Suppressor macrophage treated with lipopolysaccharide for 4 hours (primary cell): ENCODE measurements at regions not wholly inside any gene's neighbourhood (a gene's known extent, or its start where the extent isn't known, plus 50 kb on each side); places are given as distances from the start of the nearest gene placed in this dataset.
A peak's percentile ranks its signal among the peaks of the same experiment; 100 is the strongest.

Source experiments
- DNase-seq: peaks from one replicate; pipeline ENCODE4 v3.0.0-alpha.2; 2020

DNA sequence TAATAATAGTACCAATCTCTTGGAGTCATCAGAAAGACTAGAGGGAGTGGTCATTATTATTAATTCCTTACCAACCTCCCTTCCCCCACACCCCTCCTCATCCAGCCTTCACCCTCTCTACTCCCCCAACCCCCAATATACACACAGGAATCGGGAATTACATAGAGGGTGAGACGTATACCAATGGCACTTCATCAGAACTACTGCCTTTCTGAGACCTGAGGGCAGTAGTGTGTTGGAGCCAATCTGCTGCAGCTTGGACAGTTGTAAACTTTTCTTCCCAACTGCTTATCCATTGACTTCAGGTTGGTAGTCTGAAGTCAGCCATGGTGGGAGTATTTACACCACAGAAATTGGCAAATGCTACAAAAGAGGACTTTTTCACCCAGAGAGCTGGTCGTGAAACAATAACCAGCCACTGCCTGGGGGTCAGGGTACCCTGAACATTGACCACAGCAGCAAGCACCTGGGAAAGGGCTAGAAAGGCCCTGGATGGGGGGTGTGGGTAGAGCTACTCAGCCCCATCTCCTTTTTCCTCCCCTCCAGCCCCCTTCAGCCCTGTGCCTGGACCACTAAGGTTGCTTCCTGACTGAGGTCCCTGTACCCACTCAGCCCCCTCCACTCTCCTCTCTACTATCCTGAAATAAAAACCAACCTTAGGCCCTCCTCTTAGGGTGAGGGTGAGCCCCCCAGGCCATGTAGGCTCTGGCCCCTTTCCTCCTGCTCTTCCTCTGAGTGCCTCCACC lies 161.5 kb downstream of the MRPL14 start:
- DNase-seq, result no peak

DNA sequence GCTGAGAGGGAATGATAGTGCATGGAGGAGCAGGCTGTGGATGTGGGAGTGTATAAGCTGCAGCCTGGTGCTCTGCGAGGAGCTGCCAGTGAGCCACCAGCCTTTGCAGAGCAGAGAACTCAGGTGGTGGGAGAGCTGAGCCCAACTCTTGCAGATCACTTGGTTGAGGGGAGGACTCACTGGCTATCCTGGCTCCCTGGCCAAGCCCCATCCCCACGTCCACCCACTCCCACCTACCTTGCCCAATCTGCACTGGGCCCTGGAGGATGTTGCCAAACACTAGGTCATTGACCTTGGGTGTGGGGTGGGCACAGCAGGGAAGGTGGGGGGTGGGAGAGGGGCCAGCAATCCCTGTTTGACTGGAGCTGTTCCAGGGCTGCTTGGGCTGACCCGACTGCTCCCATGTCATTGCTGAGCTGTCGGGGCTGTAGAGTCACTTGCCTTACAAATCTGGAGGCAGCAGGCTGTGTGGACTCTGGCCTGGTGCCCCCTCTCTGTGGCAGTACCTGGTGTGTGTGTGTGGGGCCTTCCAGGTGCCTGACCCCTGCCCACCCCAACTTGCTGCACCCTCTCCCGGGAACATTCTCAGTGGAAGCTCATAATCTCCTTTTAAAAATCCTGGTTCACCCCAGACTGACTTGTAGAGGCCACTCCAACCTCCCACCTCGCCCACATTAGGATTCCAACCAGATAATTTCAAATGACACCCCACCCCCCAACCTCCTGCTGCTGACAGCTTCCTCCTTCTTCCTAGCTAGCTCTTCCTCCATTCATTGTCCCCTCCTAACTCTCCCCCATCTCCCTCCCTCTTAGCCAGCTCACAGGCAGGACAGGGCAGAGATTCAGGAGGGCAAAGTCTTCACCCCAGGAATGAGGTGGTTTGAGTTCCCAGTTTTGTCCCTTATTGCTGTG lies 162.3 kb downstream of the MRPL14 start:
- DNase-seq, result no peak

GRCh38 chr6:43963877-43964658 lies 163.2 kb downstream of the MRPL14 start:
- DNase-seq, result no peak

- peak; percentile 36 for DNase-seq
Measured at GRCh38 chr6:43963203-43963602, 164.0 kb downstream of the MRPL14 start.

DNA sequence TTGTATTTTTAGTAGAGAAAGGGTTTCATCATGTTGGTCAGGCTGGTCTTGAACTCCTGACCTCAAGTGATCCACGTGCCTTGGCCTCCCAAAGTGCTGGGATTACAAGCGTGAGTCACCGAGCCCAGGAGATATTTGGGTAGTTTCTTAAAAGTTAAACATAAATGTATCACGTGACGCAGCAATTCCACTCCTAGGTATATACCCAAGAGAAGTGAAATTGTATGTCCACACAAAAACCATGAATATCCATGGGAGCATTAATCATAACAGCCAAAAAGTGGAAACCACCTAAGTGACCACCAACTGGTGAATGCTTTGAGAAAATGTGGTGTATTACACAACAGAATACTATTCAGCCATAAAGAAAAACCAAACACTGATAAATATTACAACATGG lies 164.8 kb downstream of the MRPL14 start:
- DNase-seq, result peak; percentile 66

DNA sequence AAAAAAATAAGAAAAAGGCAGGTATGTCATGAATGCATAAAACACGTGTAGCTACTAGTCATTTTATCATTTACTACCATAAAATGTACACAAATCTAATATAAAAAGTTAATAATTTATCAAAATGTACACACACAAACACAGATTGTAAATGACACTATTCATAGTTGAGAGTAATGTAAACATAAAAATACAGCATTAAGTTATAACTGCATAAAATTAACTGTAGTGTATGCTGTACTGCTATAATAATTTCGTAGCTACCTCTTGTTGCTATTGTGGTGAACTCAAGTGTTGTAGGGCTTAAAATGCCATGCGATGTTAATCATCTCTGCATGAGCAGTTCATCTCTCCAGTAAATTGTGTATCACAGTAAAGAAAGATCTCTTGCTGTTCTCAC lies 170.0 kb downstream of the MRPL14 start:
- no peak for DNase-seq

GRCh38 chr6:43956478-43956877 lies 170.8 kb downstream of the MRPL14 start:
- DNase-seq, result no peak

- no peak for DNase-seq
Measured at GRCh38 chr6:43954311-43955131, 172.7 kb downstream of the MRPL14 start.

DNA sequence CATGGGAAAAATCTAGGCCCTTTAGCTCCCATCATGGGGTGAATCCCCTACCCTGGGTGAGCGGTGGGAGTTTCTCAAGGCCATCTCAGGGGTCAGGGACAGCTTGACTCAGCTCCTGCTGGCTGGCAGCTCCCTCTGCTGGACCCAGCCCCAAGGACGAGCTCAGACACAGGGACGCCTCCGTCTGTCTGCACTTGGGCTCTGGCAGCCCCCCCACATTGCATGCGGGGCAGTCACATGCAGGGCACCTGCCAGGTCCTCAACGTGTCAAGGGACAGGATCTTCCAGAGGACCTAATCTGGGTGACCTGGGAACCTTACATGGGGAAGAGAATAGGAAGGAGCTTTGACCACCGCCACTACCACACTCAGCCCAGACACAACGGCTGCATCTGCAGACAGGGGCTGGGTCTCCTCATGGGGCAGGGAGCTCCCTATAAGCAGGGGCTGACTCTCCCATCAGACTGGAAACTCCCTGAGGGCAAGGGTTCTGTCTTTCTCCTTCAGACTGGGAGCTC lies 173.4 kb downstream of the MRPL14 start:
- DNase-seq, result no peak

DNA sequence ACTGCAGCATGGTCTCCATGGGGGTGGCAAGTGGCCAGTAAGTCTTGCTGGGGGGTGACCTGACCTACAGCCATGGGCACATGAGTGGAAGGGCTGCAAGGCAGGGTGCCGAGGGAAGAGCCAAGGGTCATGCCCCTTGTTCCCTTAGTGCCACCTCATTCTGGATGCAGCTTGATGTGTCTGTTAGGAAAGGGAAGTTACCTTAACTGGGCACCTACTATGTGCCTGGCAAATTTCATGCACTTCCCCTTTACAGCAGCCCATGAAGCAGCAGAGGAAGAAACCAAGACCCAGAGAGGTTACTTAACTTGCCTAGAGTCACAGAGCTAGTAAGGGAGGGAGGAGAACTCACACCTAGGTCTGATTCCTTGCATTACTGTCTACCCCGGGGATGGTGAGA lies 174.0 kb downstream of the MRPL14 start:
- DNase-seq, result no peak

GRCh38 chr6:43952746-43953145 lies 174.5 kb downstream of the MRPL14 start:
- DNase-seq, result peak; percentile 40

DNA sequence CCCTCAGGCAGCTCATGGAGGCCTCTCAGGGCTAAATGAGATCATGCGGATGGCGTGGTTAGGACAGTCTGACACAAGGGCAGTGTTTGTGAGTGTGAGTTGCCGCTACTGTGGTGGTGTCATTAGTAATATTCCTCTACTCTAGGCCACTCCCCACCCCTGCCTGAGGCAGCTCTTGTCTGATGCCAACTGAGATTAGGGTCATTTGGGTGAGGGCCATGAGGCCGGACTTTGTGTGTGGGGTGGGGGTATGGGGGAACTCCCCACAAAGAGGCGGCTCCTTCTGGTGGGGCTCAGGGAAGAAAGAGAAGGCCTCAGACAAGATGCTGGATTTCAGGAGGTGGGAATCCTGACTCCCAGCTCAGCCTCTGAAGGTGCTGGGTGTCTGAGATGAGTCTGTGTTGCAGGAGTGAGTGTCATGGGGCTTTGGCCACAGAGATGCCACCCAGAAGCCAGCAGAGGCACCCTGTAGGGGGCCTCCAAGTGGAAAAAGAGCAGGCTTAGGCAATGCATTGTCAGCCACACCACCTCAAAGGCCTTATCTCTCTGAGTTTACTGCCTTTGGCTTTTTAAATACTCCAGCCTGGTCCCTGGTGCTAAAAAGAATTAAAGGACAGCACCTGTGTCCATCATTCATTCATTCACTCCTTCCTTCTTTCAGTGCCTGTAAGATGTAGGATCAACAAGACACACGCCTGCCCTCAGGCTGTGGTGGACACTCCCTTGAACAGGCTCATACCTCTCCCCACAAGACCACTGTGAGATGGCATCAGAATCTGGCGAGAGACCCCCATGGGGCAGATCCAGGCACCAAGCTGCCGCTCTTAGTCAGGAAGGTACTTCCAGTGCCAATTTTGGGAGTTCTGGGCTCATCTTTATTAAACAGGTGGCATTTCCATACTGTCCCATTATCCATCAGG lies 175.2 kb downstream of the MRPL14 start:
- no peak for DNase-seq

- DNase-seq, result peak; percentile 58
Measured at GRCh38 chr6:43951063-43951755, 176.0 kb downstream of the MRPL14 start.

GRCh38 chr6:43950731-43951062 lies 176.6 kb downstream of the MRPL14 start:
- DNase-seq, result no peak

- no peak for DNase-seq
Measured at GRCh38 chr6:43950051-43950605, 177.1 kb downstream of the MRPL14 start.

- DNase-seq, result no peak
Measured at GRCh38 chr6:43949551-43949991, 177.7 kb downstream of the MRPL14 start.

- DNase-seq, result no peak
Measured at GRCh38 chr6:43948527-43949485, 178.4 kb downstream of the MRPL14 start.

- no peak for DNase-seq
Measured at GRCh38 chr6:43947860-43948259, 177.8 kb downstream of the VEGFA start.
